H1 (cell line): ENCODE measurements at regions not wholly inside any gene's neighbourhood (a gene's known extent, or its start where the extent isn't known, plus 50 kb on each side); places are given as distances from the start of the nearest gene placed in this dataset.

Experiments used
- BCL11A ChIP-seq, 2 experiments: IDR thresholded peaks; one replicate each; pipeline ENCODE4 v1.6.1; 2011; ENCODE audit warnings: low read depth in 2 of 2, low read length in 2 of 2, mild to moderate bottlenecking in 2 of 2
- BRCA1 ChIP-seq: IDR thresholded peaks from 2 replicates; pipeline ENCODE4 v1.6.1; 2012; ENCODE audit warnings: low read depth, low read length, improper control_type of control experiment
- CEBPB ChIP-seq: IDR thresholded peaks from 2 replicates; pipeline ENCODE4 v1.6.1; 2012; ENCODE audit warnings: low read depth, low read length
- TF ChIP-seq, protein P1 (sequence below), 3 experiments: IDR thresholded peaks; 1 replicate in 2 of 3; 2 replicates in 1 of 3; pipeline versions ENCODE4 v1.5.1 to v1.6.1; 2011; ENCODE audit warnings: low read length in 3 of 3, mild to moderate bottlenecking in 3 of 3, inconsistent platforms in 2 of 3, low read depth in 1 of 3, moderate library complexity in 1 of 3; ENCODE audit not compliant: insufficient read depth in 1 of 3; ENCODE audit errors: control extremely low read depth in 1 of 3
- TF ChIP-seq, protein P2 (sequence below): IDR thresholded peaks from 2 replicates; pipeline ENCODE4 v1.6.1; 2012; ENCODE audit warnings: low read length, inconsistent platforms

DNA sequence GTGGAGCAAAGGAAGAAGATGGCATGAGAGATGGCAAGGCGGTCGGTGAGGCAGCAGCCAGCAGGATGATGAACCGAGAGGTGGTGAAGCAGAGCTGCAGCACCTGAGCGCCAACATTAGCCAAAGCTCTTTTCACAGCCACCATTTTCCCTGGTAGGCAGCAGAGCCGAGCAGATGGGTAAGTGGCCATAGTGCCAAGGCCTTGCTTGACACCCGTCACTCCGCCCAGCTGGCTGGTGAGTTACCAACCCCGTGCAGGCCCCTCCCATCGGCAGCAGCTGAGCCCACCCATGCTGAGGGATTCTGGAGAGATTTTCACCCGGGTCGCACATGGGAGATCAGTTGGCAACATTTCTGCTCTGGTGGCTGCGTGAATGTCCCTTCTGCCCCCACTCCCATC lies 647.7 kb downstream of the PTPRU start (continued):
- TF ChIP-seq, protein P1, sequence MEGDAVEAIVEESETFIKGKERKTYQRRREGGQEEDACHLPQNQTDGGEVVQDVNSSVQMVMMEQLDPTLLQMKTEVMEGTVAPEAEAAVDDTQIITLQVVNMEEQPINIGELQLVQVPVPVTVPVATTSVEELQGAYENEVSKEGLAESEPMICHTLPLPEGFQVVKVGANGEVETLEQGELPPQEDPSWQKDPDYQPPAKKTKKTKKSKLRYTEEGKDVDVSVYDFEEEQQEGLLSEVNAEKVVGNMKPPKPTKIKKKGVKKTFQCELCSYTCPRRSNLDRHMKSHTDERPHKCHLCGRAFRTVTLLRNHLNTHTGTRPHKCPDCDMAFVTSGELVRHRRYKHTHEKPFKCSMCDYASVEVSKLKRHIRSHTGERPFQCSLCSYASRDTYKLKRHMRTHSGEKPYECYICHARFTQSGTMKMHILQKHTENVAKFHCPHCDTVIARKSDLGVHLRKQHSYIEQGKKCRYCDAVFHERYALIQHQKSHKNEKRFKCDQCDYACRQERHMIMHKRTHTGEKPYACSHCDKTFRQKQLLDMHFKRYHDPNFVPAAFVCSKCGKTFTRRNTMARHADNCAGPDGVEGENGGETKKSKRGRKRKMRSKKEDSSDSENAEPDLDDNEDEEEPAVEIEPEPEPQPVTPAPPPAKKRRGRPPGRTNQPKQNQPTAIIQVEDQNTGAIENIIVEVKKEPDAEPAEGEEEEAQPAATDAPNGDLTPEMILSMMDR (IDR thresholded peaks at IDR 0.05; ENCODE audit: control extremely low read depth in 1 of 3, insufficient read depth in 1 of 3, low read depth in 1 of 3, low read length in 3 of 3), result no peak
- TF ChIP-seq BCL11A (IDR thresholded peaks at IDR 0.05; ENCODE audit: low read depth in 2 of 2, low read length in 2 of 2), result no peak
- TF ChIP-seq CEBPB, result no peak
- TF ChIP-seq, protein P2, sequence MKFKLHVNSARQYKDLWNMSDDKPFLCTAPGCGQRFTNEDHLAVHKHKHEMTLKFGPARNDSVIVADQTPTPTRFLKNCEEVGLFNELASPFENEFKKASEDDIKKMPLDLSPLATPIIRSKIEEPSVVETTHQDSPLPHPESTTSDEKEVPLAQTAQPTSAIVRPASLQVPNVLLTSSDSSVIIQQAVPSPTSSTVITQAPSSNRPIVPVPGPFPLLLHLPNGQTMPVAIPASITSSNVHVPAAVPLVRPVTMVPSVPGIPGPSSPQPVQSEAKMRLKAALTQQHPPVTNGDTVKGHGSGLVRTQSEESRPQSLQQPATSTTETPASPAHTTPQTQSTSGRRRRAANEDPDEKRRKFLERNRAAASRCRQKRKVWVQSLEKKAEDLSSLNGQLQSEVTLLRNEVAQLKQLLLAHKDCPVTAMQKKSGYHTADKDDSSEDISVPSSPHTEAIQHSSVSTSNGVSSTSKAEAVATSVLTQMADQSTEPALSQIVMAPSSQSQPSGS, result no peak
- no peak for TF ChIP-seq BRCA1
